ENCODE measurements at regions not wholly inside any gene's neighbourhood (a gene's known extent, or its start where the extent isn't known, plus 50 kb on each side); places are given as distances from the start of the nearest gene placed in this dataset.

DNA sequence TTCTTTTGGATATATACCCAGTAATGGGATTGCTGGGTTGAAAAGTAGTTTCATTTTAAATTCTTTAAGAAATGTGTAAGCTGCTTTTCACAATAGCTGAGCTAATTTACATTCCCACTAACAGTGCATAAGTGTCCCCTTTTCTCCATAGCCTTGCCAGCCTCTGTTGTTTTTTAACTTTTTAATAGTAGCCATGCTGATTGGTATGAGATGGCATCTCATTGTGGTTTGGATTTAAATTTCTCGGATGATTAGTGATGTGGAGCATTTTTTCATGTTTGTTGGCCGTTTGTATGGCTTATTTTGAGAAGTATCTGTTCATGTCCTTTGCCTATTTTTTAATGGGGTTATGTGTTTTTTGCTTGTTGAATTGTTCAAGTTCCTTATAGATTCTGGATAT is 444.3 kb upstream of the ATP11B start:
- DNase-seq (ENCODE audit: low read depth): no peak

DNA sequence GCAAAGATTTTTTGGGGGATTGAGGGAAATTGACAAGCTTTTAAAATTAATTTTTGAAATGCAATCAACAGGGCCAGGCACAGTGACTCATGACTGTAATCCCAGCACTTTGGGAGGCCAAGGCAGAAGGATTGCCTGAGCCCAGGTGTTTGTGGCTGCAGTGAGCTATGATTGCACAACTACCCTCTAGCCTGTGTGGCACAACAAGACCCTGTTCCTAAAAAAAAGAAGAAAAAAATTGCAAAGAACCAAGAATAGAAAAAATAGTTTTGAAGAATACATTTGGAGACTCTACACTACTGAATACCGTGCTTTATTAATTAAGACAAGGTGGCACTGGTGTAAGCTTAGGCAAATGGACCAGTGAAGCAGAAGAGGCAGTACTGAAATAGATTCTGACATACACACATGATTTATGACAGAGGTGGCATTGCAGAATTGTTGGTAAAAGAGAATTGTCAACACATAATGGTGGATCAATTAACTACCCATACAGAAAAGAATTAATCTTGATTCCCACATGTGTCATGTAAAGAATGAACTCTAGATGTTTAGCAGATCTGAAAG is 443.3 kb upstream of the ATP11B start:
- DNase-seq (ENCODE audit: low read depth): no peak

DNA sequence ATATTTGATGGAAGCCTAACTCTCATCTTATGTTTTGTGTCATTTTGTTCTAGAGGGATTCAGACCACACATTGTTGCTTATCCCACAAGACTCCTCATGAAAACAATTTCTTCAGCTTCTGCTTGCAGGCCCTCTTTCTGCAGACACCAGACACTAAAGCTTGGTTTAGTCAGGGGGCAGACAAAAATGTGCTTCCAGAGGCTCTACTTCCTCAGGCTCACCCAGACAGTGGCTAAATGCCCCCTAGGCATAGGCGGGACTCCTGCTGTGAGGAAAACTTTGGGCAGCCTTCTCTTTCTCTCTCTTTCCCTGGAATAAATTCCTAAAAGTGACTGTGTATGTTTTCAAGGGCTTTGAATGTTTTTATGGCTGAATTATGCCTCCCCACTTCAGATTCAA is 435.4 kb upstream of the ATP11B start:
- no peak for DNase-seq (ENCODE audit: low read depth)

DNA sequence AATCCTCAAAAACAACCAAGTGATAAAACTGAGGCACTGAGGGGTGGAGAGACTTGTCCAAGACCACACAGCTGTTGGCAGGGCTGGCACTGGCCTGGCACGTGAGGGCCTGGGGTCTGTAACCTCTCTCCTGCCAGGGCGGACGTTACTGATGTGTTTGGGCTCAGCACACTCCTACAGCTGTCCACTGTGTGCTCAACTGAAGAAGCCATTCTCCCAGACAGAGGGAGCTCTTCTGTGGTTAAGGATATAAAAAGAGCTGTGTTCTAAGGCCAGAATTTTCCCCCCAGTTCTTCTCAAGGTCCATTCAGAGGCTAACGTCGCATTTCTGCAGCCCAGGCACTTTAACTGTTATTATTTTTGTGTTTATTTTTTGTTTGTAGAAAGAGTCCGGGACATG is 429.0 kb upstream of the ATP11B start:
- DNase-seq (ENCODE audit: low read depth): no peak

DNA sequence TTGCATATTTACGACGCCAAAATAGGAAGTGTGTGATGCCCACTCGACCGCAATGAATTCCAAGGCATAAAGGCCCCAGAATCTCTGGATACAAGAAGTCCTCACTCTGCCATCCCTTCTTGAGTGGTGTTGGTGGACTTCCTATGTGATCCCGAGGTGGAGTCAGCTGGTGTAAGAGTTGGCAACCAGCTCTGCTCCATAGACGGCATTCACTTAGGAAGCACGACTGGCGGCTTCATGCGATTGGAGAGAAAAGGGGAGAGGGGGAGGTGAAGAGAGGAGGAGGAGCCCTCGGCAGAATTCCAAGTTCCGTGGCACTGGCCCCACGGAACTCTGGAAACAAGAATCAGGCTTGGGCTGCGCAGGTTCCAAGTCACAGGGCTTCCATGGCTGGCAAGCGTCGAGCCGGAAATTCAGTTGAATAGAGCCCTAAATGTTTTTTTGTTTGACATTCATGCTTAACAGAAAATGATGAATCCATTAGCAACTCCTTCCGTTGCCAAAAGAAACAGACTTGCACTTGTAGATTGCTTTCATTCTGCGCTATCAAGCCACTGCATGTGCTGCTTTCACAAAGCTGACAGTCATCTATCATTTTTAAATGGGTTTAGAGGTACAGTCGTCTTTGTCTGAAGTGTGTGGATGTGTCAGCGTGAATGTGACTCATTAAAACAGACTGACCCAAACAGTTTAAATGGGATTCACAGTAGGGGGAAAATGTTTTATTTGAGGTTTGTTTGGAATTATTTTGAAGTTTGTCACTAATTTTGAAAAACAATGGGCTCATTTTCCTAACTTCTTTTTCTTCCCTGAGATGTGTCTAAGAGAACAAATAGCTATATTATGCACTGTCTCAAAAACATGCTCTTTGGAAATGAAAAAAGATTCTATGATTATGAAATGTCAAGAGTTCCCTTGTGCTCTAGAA is 428.3 kb upstream of the ATP11B start:
- DNase-seq (ENCODE audit: low read depth): no peak

DNA sequence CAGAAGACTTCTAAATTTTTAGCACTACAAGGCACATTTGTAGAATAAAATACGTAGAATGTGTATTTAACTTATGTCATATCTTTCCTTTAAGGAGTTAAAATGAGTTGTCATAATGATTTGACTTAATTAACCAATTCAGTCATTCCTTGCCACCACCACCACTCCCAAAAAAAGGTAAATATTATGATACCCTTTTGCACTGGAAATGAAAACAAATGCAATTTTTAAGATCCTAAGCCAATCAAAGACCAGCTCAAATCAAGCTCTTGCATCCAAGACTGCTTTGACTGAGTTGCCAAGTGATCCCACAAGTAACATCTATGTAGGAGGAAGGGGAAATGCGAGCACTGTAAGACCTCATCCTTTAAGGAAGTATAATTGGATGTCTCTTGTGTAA is 426.6 kb upstream of the ATP11B start:
- DNase-seq (ENCODE audit: low read depth): no peak

DNA sequence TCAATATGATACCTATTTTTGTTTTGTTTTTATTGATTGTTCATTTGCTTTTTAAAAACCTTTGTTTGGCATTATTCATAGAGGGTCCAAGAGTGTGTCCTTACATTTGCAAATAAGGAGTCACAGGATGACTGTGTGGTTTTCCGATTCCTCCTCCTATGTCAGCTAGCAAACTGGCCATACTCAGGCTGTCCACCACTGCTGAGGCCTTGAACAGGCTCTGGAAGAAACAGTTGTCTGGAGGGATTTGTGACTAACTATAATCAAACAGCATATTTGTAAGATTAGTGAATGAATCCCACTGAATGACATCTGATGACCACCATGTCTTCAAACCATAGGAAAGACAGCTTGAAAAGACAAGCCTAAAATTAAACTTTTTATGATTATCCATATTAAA is 423.4 kb upstream of the ATP11B start:
- DNase-seq (ENCODE audit: low read depth): no peak

DNA sequence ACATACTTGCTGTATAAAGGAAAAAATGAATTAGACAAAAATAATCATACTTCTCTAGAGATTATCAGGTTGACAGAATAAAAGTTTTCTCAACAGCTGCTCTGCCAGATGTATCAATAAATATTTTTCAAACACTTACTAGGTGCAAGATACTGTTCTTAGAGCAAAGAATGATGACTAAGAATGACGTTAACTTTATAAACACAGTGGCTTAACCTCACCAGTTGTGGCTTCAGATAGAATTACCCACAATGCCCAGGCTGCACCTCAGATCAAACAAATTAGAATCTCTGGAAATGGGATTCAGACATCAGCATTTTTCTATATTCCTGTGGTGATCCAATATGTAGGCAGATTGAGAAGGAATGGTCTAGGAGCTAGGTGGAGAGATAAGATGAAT is 422.4 kb upstream of the ATP11B start:
- DNase-seq (ENCODE audit: low read depth): no peak

DNA sequence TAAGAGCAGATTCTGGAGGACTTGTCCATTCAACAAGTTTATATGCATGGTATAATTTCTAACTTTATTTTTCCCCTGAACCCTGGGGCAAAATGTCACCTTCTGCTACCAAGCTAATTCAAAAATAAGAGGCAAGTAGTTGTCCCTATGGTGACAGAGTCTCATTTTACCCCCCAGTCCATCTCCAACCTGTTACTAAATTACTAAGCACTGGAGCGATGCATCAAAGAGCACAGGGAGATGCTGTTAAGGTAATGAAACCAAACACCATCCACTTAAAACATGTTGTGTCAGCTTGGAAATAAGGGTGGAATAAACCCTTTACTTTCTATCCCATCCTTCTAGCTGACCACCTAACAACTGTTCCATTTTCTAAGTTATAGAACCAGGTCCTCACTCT is 417.4 kb upstream of the ATP11B start:
- DNase-seq (ENCODE audit: low read depth): no peak

DNA sequence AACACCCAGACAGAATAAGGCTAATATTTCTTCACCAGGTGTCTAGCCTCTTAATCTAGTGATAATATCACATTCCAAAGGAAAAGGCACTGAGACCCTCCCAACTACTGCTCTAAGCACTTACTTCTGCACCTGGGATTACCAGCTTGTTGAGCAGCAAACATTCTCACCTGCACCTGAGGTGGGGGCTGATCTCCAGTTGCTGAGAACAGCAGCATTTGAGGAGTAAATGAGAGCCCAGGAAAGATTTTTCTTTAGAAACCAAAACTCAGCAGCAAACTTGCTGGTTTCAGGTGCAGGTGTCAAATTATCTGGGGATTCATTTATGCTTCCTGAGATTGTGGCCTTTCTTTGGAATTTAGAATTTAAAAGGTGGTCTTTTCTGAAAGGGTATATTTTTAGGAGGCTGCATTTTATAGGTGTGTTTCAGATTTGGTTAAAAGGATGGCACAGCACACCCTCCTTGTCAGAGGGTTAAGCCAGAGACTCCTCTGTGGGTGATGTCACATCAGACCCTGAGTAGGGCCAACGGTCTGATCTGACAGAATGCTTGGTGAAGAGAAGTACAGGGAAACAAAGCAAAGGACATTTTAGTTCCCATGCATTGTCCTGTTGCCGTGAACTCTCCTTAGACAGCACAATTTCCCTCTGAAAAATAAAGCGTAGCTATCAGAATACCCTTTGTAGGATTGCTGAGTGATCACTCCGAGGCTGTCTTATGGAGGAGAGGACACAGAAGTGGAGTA is 411.0 kb upstream of the ATP11B start:
- no peak for DNase-seq (ENCODE audit: low read depth)

DNA sequence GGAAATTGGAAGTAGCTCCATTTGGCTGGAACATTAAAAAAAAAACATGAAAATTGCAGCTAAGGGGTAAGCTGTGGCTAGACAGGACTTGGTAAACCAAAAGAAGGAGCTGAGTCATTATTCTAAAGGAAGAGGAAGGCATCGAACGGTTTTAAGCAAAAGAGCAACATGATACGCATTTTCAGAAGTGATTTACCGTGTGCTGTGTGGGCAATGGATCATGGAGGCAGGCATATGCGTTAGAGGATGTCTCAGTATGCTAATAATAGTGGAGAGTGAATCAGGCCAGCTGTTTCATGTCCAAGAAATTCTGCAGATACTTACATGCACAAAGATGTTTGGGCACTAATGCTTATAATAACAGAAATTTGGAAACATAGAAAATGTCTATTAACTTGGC is 409.1 kb upstream of the ATP11B start:
- DNase-seq (ENCODE audit: low read depth): no peak

DNA sequence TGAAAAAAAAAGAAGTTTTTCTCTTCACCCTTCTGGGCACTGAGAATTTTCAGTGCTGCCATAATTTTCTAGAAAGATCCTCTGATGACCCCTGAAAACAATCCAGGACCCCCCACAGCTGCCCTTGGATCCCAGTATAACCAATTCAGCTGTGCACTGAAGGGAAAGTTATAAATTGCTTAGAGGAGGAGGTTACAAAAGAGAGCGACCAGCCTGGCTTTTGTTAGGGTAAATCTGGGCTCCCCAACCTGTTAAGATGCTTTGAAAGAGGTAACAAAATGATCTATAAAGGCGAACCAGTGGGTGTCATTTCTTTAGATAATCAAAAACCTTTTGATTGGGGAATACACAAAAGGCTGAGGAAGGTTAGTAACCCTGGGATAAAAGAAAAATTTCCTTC is 407.9 kb upstream of the ATP11B start:
- DNase-seq (ENCODE audit: low read depth): no peak

DNA sequence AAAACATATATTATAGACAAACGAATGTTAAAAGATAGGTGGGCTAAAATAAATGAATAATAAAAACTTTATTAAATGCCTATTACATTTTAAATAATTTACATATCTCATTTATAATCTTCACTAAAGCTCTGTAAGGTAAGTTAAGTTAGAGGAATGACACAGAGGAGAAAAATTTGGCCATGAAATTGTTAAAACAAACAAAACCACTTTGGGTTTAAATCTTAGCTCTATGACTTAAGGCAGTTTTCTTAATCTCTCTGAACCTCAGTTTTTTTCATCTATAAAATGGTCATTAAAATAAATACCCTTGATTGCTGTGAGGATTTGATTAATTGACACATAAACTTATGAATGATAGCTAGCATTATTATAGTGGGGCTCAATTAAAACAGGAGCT is 404.8 kb upstream of the ATP11B start:
- DNase-seq (ENCODE audit: low read depth): no peak

DNA sequence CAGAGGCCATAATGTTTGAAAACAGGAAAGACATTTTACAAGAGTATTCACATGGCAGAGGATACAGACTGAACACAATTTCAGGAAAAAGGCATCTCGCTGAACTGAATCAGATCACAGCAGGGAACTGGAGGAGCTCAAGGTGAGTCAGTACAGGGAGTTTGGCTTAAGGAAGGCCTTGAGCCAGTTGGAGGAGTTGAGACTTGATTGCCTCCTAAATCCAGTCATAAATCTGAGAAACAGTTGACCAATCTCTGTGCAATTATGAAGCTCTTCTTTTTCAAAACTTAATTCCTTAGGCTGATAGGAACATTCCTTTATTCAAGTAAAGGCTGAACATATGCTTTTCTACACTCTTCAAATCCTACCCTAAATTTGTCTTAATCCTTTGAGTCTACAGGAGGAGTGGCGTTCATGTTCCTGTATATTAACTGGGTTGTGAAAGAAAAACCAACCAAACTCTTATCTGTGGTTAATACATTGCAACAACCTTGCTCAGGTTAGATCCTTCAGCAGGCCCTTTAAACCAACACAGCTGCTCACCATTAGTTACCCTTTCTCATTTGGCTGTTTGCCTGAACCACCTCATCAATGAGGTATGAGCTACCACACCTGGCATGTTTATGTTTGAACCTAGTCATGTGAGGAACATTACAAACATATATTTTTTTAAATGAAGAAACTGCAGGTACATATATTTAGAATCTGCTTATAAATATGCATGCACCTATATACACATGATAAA is 404.1 kb upstream of the ATP11B start:
- DNase-seq (ENCODE audit: low read depth): no peak

DNA sequence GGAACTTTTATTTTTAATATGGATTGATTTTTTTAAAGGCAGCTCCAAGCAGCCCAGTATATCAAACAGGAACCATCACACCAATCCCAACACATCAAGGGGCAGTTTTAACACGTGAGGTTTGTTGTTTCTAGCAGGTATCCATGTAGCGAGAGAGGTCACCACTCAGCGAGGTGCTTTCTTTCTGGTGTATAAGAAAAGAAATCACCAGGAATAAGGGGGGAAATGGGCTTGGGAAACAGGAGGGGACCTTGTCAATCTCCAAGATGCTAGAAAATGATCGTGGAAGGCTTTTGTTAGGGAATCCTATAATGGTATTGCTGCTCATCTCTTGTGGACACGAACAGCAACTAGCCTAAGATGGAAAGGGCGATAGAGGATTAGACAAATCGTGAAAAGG is 402.9 kb upstream of the ATP11B start:
- DNase-seq (ENCODE audit: low read depth): no peak

DNA sequence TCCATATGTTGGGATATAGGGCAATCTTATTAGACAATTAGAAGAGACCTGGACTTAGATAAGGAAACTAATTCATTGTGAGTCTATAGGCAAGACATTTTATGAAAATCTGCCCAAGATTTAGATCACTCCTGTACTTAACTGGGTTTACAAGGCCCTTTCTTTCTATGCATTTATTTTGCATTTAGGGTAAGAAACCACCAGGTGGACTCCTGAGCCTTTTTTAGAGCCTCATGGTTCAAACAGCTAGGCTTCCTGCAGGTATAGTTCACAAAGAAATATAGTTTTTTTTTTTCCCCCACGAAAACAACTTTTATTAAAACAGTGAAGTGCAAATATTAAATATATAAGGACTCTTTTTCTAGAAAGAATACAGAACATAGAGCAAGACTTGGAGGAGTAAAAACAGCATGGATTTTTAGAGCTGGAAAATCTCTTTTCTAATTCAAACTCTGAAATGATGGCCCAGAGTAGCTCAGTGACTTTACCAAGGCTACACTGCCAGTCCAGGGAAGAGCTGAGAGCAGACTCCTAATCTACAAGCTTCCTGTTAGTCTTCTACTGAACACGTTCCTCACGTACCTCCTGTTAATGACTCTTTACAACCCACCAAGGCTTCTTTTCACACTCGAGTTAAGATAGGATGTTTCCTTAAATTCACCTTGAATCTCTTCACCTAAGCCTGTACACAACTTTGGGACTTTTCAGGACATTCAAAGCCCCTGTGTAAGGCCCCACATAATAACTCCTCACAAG is 400.9 kb upstream of the ATP11B start:
- DNase-seq (ENCODE audit: low read depth): no peak

DNA sequence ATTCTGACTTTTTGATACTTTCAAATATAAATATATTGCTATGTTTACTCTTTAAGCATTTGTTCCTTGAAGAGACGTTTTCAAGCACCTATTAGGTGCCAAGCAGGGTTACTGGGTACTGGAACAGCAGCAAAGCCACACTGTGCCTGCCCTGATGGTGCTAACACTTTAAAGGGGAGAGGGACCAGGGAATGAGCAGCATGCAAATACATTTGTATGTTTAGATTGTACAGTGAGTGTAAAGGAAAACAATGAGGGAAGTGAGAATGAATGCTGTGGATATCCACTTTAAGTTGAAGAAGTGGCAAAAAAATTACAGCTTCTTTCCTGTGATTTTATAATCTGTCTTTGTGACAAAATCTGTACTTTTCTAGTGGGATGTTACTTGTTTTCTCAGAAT is 400.2 kb upstream of the ATP11B start:
- DNase-seq (ENCODE audit: low read depth): no peak

DNA sequence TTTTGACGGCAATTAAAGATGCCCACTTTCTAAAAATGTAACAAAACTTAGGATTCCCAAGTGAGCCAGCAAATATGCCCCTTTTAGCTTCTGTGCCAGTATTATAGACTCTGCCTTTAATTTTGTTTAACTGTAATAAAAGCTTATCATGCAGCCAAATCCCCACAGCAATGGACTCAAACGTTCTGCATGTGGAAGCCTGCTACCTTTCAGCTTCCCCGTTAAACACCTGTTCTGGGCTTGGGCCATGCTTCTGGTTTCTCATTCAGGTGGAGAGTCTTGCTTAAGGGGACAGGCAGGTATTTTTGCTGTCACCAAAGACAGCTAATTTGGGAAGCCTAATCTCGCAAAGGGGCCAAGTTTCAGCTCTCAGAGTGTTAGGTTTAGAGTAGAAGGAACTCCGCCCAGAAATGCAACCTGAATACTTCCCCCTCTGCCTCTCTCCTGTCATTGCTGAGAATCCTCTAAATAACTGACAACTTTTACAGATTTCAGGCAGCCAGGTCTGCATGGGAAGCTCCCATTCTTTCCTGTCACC is 399.4 kb upstream of the ATP11B start:
- DNase-seq (ENCODE audit: low read depth): no peak

DNA sequence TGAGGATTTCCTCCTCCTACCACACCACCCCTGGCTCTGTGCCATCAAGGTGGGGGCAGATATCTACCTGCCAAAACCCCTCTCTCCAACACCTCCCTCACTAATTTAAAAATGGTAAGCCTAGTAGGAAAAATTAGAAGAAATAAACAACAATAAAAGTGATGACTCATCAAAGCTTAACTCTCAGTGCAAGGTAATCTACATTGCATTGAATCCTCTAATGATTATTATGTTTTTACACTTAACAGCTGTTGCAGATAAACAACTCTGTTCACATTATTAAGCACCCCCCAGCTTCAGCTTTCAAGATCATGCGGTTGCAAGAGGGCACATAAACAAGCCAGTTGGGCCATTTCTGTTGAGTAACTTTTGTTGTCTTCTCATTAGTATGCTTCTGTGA is 396.1 kb upstream of the ATP11B start:
- DNase-seq (ENCODE audit: low read depth): no peak

DNA sequence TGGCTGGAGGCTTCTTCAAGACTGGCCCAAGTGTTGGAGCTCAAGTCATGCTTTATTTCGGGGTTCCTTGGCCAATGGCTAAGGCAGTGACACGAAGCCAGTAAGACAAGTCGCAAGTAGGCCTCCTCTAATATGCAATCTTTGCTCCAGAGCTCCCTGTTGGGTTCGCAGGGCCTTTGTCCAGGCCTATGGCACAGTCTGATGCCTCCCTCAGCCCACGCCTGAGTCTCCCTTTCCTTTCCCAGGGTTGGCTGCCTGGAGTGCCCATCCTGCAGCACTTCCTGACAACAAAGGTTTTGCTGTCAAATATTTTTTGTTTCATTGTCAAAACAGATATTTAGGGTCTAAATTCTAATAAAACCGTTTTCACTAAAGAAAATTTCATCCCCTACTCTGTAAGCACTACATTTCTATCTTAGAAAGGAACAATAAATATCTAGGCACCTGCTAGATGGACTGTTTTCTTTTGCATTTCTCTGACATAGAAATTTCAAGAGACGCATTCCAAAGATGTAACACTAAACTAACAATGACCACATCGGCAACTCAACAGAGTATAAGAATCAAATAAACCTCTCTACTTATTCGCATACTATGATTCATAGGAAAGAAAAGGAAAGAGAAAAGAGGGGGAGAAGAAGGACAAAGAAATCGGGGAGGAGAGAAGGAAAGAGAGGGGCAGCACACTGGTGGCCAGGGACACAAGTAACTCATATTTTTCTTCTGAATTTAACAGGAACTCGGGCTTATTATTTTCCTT is 393.1 kb upstream of the ATP11B start:
- no peak for DNase-seq (ENCODE audit: low read depth)

DNA sequence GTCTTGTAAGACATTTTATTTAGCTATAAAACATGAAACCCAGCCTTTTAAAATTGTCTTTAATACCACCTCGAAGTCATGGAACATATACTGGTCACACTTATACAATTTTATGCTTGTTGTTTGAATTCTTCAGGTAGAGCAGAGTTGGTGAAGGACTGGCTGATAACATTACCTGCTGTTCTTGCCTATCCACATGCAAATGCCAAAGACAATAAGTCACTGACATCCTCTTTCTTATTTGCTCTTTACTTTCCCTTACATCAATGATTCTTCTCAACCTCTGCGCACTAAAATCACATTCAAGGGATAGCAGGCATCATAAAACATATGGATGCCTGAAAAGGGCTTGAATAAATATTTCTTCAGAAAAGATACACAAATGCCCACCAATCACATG is 392.5 kb upstream of the ATP11B start:
- DNase-seq (ENCODE audit: low read depth): no peak
